PC-3 (cell line): ENCODE measurements at regions not wholly inside any gene's neighbourhood (a gene's known extent, or its start where the extent isn't known, plus 50 kb on each side); places are given as distances from the start of the nearest gene placed in this dataset.

Experiments used
- CTCF ChIP-seq: fragments of 300-600 bp; sonication (generic); conservative IDR thresholded peaks from 2 replicates; pipeline ENCODE4 v1.5.1; 2017; ENCODE audit warnings: antibody characterized with exemption, low read depth, mild to moderate bottlenecking, low read length
- EZH2 ChIP-seq: fragments of 300-600 bp; sonication (generic); IDR thresholded peaks from one replicate; pipeline ENCODE4 v1.6.1; 2017; ENCODE audit warnings: antibody characterized with exemption, mild to moderate bottlenecking, low read length; ENCODE audit not compliant: unreplicated experiment

GRCh38 chr13:20336761-20337160, 104.6 kb upstream of the GJB6 start:
- TF ChIP-seq CTCF (no peak), EZH2 (no peak)
